WERI-Rb-1 (cell line): ENCODE measurements at regions not wholly inside any gene's neighbourhood (a gene's known extent, or its start where the extent isn't known, plus 50 kb on each side); places are given as distances from the start of the nearest gene placed in this dataset.

Experiments used
- DNase-seq: peaks from one replicate; pipeline ENCODE4 v3.0.0-alpha.2; 2020
- H3K27ac ChIP-seq: fragments of 250-450 bp; sonication (Bioruptor Pico); 2 replicates; pipeline ENCODE4 v1.5.1; 2020; ENCODE audit warnings: mild to moderate bottlenecking, moderate library complexity
- H3K27me3 ChIP-seq: fragments of 250-450 bp; sonication (Bioruptor Pico); 2 replicates; pipeline ENCODE4 v1.5.1; 2021; ENCODE audit warnings: mild to moderate bottlenecking, low read depth, moderate library complexity; ENCODE audit not compliant: insufficient read depth, severe bottlenecking
- H3K36me3 ChIP-seq: fragments of 250-450 bp; sonication (Bioruptor Pico); 2 replicates; pipeline ENCODE4 v1.5.1; 2020; ENCODE audit warnings: mild to moderate bottlenecking, moderate library complexity
- H3K4me3 ChIP-seq: 2 replicates; pipeline ENCODE4 v1.5.1; 2011; ENCODE audit warnings: low read depth, mild to moderate bottlenecking, control low read depth, low read length
- H3K9me3 ChIP-seq: fragments of 250-450 bp; sonication (Bioruptor Pico); 2 replicates; pipeline ENCODE4 v1.5.1; 2021; ENCODE audit warnings: mild to moderate bottlenecking, moderate library complexity; ENCODE audit not compliant: severe bottlenecking
- CTCF ChIP-seq: IDR thresholded peaks from 2 replicates; pipeline ENCODE4 v1.5.1; 2011; ENCODE audit warnings: low read depth, mild to moderate bottlenecking, control low read depth, inconsistent platforms, low read length

GRCh38 chr10:123588386-123588914 lies 77.7 kb upstream of the GPR26 start:
- no peak for TF ChIP-seq CTCF
- Histone ChIP-seq H3K27me3 (peaks cover 90% of the 10 kb centered on the region), H3K9me3 (no peaks in the 10 kb centered on the region), H3K4me3 (no peak overlapping the region), H3K27ac (no peak overlapping the region), H3K36me3 (no peaks in the 10 kb centered on the region)
- no peak for DNase-seq

- H3K36me3 ChIP-seq = no peaks in the 10 kb centered on the region
- H3K9me3 ChIP-seq = peaks cover 2% of the 10 kb centered on the region
- no peak for DNase-seq
- no peak overlapping the region for H3K27ac ChIP-seq
- TF ChIP-seq CTCF = no peak
- peaks cover 67% of the 10 kb centered on the region for H3K27me3 ChIP-seq
- H3K4me3 ChIP-seq = no peak overlapping the region
These were observed 70.5 kb upstream of the GPR26 start for GRCh38 chr10:123595661-123596060.

GRCh38 chr10:123597676-123598075 lies 68.5 kb upstream of the GPR26 start:
- Histone ChIP-seq H3K27ac (no peak overlapping the region), H3K4me3 (no peak overlapping the region), H3K36me3 (no peaks in the 10 kb centered on the region), H3K27me3 (peaks cover 69% of the 10 kb centered on the region), H3K9me3 (peaks cover 2% of the 10 kb centered on the region)
- DNase-seq = no peak
- TF ChIP-seq CTCF = no peak

- H3K36me3 ChIP-seq = no peaks in the 10 kb centered on the region
- no peak overlapping the region for H3K4me3 ChIP-seq
- DNase-seq = no peak
- H3K9me3 ChIP-seq = peaks cover 2% of the 10 kb centered on the region
- no peak for TF ChIP-seq CTCF
- peaks cover 74% of the 10 kb centered on the region for H3K27me3 ChIP-seq
- H3K27ac ChIP-seq = no peak overlapping the region
These were observed 66.7 kb upstream of the GPR26 start for GRCh38 chr10:123599366-123599849.

- Histone ChIP-seq H3K36me3 (no peaks in the 10 kb centered on the region), H3K9me3 (peaks cover 2% of the 10 kb centered on the region), H3K27me3 (peaks cover 82% of the 10 kb centered on the region), H3K27ac (no peak overlapping the region), H3K4me3 (no peak overlapping the region)
- no peak for TF ChIP-seq CTCF
- no peak for DNase-seq
These were observed 66.0 kb upstream of the GPR26 start for GRCh38 chr10:123600177-123600576.

GRCh38 chr10:123603130-123603529 lies 63.0 kb upstream of the GPR26 start:
- no peak for DNase-seq
- H3K36me3 ChIP-seq = no peaks in the 10 kb centered on the region
- peaks cover 91% of the 10 kb centered on the region for H3K27me3 ChIP-seq
- no peak for TF ChIP-seq CTCF
- H3K27ac ChIP-seq = no peak overlapping the region
- peaks cover 2% of the 10 kb centered on the region for H3K9me3 ChIP-seq
- H3K4me3 ChIP-seq = no peak overlapping the region
